Neuronal stem cell (in vitro differentiated cells): ENCODE measurements at regions not wholly inside any gene's neighbourhood (a gene's known extent, or its start where the extent isn't known, plus 50 kb on each side); places are given as distances from the start of the nearest gene placed in this dataset.

ENCODE experiments used
- DNase-seq: peaks from one replicate; pipeline ENCODE4 v3.0.0-alpha.2; 2013; ENCODE audit warnings: low spot score
- H2AFZ ChIP-seq: one replicate; pipeline ENCODE4 v1.6.1; 2013; ENCODE audit warnings: mild to moderate bottlenecking, low read length, inconsistent platforms
- H2AK5ac ChIP-seq: 2 replicates; pipeline ENCODE4 v1.6.1; 2013; ENCODE audit warnings: low read depth, mild to moderate bottlenecking, inconsistent platforms, low read length, moderate library complexity, mixed read lengths
- H2BK120ac ChIP-seq: 2 replicates; pipeline ENCODE4 v1.6.1; 2013; ENCODE audit warnings: low read depth, mild to moderate bottlenecking, inconsistent platforms, low read length, moderate library complexity, mixed read lengths
- H2BK12ac ChIP-seq: one replicate; pipeline ENCODE4 v1.6.1; 2013; ENCODE audit warnings: low read length, inconsistent platforms
- H2BK15ac ChIP-seq: 2 replicates; pipeline ENCODE4 v1.6.1; 2013; ENCODE audit warnings: mild to moderate bottlenecking, low read length, inconsistent platforms, mixed read lengths
- H2BK5ac ChIP-seq: one replicate; pipeline ENCODE4 v1.6.1; 2013; ENCODE audit warnings: inconsistent platforms, mild to moderate bottlenecking, low read length, moderate library complexity
- H3K14ac ChIP-seq: one replicate; pipeline ENCODE4 v1.6.1; 2013; ENCODE audit warnings: low read length, inconsistent platforms
- H3K18ac ChIP-seq: 2 replicates; pipeline ENCODE4 v1.6.1; 2013; ENCODE audit warnings: low read length, inconsistent platforms
- H3K23ac ChIP-seq: 2 replicates; pipeline ENCODE4 v1.6.1; 2013; ENCODE audit warnings: low read depth, mild to moderate bottlenecking, mixed read lengths, low read length, inconsistent platforms; ENCODE audit not compliant: poor library complexity
- H3K27ac ChIP-seq: replicated peaks from 3 replicates; pipeline ENCODE4 v1.5.1; 2013; ENCODE audit warnings: low read length, inconsistent platforms
- H3K27me3 ChIP-seq, 3 experiments: 2 replicates each; pipeline ENCODE4 v1.6.1; 2013; ENCODE audit warnings: low read length in 3 of 3, mild to moderate bottlenecking in 2 of 3, inconsistent platforms in 1 of 3, low read depth in 1 of 3, mixed read lengths in 1 of 3, moderate library complexity in 1 of 3; ENCODE audit not compliant: control insufficient read depth in 3 of 3, insufficient read depth in 3 of 3
- H3K36me3 ChIP-seq, 2 donors: replicated peaks in 1 of 2; 2 replicates each; pipeline ENCODE4 v1.6.1; 2013; ENCODE audit warnings: low read length in 2 of 2; ENCODE audit not compliant: control insufficient read depth in 2 of 2, insufficient read depth in 2 of 2
- H3K4ac ChIP-seq: 2 replicates; pipeline ENCODE4 v1.6.1; 2013; ENCODE audit warnings: inconsistent platforms, mild to moderate bottlenecking, low read length, moderate library complexity
- H3K4me1 ChIP-seq, 2 donors: 1 replicate in 1 of 2; 2 replicates in 1 of 2; pipeline ENCODE4 v1.6.1; 2013; ENCODE audit warnings: low read length in 2 of 2, low read depth in 1 of 2; ENCODE audit not compliant: control insufficient read depth in 2 of 2, insufficient read depth in 1 of 2
- H3K4me2 ChIP-seq: one replicate; pipeline ENCODE4 v1.6.1; 2013; ENCODE audit warnings: mild to moderate bottlenecking, low read length, inconsistent platforms; ENCODE audit not compliant: insufficient read depth, poor library complexity, severe bottlenecking
- H3K4me3 ChIP-seq, 2 donors: 2 replicates each; pipeline ENCODE4 v1.5.1; 2013; ENCODE audit warnings: low read length in 2 of 2, mild to moderate bottlenecking in 2 of 2, inconsistent platforms in 1 of 2, moderate library complexity in 1 of 2
- H3K79me1 ChIP-seq: one replicate; pipeline ENCODE4 v1.6.1; 2013; ENCODE audit warnings: low read depth, mild to moderate bottlenecking, inconsistent platforms, low read length, moderate library complexity
- H3K9ac ChIP-seq: one replicate; pipeline ENCODE4 v1.6.1; 2013; ENCODE audit warnings: mild to moderate bottlenecking, low read depth, low read length, inconsistent platforms; ENCODE audit not compliant: poor library complexity
- H3K9me3 ChIP-seq, 2 donors: replicated peaks in 1 of 2; 2 replicates each; pipeline versions ENCODE3 to v1.6.1; 2013; ENCODE audit warnings: low read length in 2 of 2, mild to moderate bottlenecking in 2 of 2, inconsistent platforms in 1 of 2, low read depth in 1 of 2, mixed read lengths in 1 of 2, moderate library complexity in 1 of 2; ENCODE audit not compliant: control insufficient read depth in 2 of 2, insufficient read depth in 1 of 2
- H4K8ac ChIP-seq: one replicate; pipeline ENCODE4 v1.6.1; 2013; ENCODE audit warnings: low read depth, mild to moderate bottlenecking, inconsistent platforms, low read length, moderate library complexity
- H4K91ac ChIP-seq: one replicate; pipeline ENCODE4 v1.6.1; 2013; ENCODE audit warnings: low read length, low read depth, mild to moderate bottlenecking, inconsistent platforms; ENCODE audit not compliant: poor library complexity
- WGBS, 2 donors: extraction: QIAGEN DNeasy Blood & Tissue Kit; methylation state at CpG; one replicate each; pipeline ENCODE4 v1.1.7; 2013; ENCODE audit warnings: missing lambda C conversion rate in 2 of 2, mixed read lengths in 1 of 2; ENCODE audit not compliant: insufficient read length in 2 of 2, insufficient replicate concordance in 1 of 2; ENCODE audit errors: extremely low coverage in 2 of 2; 5-methylcytosine and 5-hydroxymethylcytosine counted together

- Histone ChIP-seq H2BK12ac (no peak overlapping the region), H2AFZ (peak overlapping the region; percentile 35), H3K27me3 (no peaks in the 10 kb centered on the region), H4K91ac (no peak overlapping the region), H3K4me3 (no peak overlapping the region), H2BK15ac (no peak overlapping the region), H3K4me2 (no peak overlapping the region), H2AK5ac (no peak overlapping the region), H3K4ac (no peak overlapping the region), H3K9ac (no peak overlapping the region), H3K23ac (no peak overlapping the region), H3K4me1 (peaks cover 4 to 7% of the 10 kb centered on the region in 2 donors), H2BK5ac (no peak overlapping the region), H3K14ac (no peak overlapping the region), H3K36me3 (no peaks in the 10 kb centered on the region), H3K27ac (no peak overlapping the region), H3K18ac (no peak overlapping the region), H3K9me3 (peaks cover 0 to 10% of the 10 kb centered on the region in 2 donors), H2BK120ac (no peak overlapping the region), H4K8ac (no peak overlapping the region), H3K79me1 (no peaks in the 10 kb centered on the region)
- no CpG with 5 or more reads among the region's 7 CpGs for WGBS, 2 donors
- DNase-seq = no peak
Observed at GRCh38 chr11:103681855-103682254, 354.6 kb upstream of the DDI1 start.

GRCh38 chr11:103682318-103683184 lies 353.9 kb upstream of the DDI1 start:
- DNase-seq = peak; percentile 70
- no peak overlapping the region for H2BK5ac ChIP-seq
- H2BK12ac ChIP-seq = no peak overlapping the region
- H4K91ac ChIP-seq = no peak overlapping the region
- no peak overlapping the region for H4K8ac ChIP-seq
- H2AFZ ChIP-seq = peak overlapping the region; percentile 77
- no peak overlapping the region for H2BK120ac ChIP-seq
- H2BK15ac ChIP-seq = no peak overlapping the region
- no CpG with 5 or more reads among the region's 8 CpGs for WGBS, 2 donors
- no peak overlapping the region for H3K14ac ChIP-seq
- H3K4me1 ChIP-seq = peaks cover 4 to 7% of the 10 kb centered on the region in 2 donors
- H3K9me3 ChIP-seq = peaks cover 0 to 10% of the 10 kb centered on the region in 2 donors
- no peaks in the 10 kb centered on the region for H3K79me1 ChIP-seq
- H3K4ac ChIP-seq = no peak overlapping the region
- H3K18ac ChIP-seq = no peak overlapping the region
- H3K27ac ChIP-seq = no peak overlapping the region
- H3K4me3 ChIP-seq = no peak overlapping the region
- no peaks in the 10 kb centered on the region for H3K27me3 ChIP-seq
- no peak overlapping the region for H3K4me2 ChIP-seq
- H2AK5ac ChIP-seq = no peak overlapping the region
- no peak overlapping the region for H3K23ac ChIP-seq
- no peaks in the 10 kb centered on the region for H3K36me3 ChIP-seq
- H3K9ac ChIP-seq = no peak overlapping the region

DNA sequence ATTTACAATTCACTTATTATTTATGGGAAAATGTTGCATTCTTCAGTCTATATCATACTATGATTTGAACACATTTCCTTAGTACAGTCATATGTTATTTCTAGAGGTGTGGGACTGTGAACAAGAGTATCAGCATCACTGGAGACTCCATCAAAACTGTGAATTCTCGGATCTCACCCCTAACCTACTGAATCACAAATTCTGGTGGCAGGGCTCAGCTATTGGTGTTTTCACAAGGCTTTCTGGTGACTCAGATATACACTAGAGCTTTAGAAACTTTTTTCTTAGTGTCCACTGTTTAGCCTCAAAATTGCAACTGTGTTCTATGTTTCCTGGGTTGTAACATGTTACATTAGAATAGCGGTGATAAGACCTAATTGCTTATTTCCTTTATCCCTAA lies 352.9 kb upstream of the DDI1 start:
- Histone ChIP-seq H3K9me3 (peaks cover 0 to 10% of the 10 kb centered on the region in 2 donors), H2BK120ac (no peak overlapping the region), H3K4me1 (peaks cover 4 to 7% of the 10 kb centered on the region in 2 donors), H3K79me1 (no peaks in the 10 kb centered on the region), H2BK12ac (no peak overlapping the region), H2BK5ac (no peak overlapping the region), H3K23ac (no peak overlapping the region), H4K8ac (no peak overlapping the region), H4K91ac (no peak overlapping the region), H3K4me2 (no peak overlapping the region), H3K9ac (no peak overlapping the region), H3K18ac (no peak overlapping the region), H3K36me3 (no peaks in the 10 kb centered on the region), H2BK15ac (no peak overlapping the region), H3K14ac (no peak overlapping the region), H3K4me3 (no peak overlapping the region), H2AK5ac (no peak overlapping the region), H3K4ac (no peak overlapping the region), H3K27ac (no peak overlapping the region), H2AFZ (no peak overlapping the region), H3K27me3 (no peaks in the 10 kb centered on the region)
- DNase-seq = no peak
- no CpG with 5 or more reads among the region's 2 CpGs for WGBS, 2 donors

- Histone ChIP-seq H2AK5ac (no peak overlapping the region), H3K36me3 (no peaks in the 10 kb centered on the region), H3K23ac (no peak overlapping the region), H3K4ac (no peak overlapping the region), H4K8ac (no peak overlapping the region), H3K9me3 (peaks cover 0 to 13% of the 10 kb centered on the region in 2 donors), H3K4me1 (peaks cover 0 to 5% of the 10 kb centered on the region in 2 donors), H3K27me3 (no peaks in the 10 kb centered on the region), H3K9ac (no peak overlapping the region), H3K79me1 (no peaks in the 10 kb centered on the region), H2BK5ac (no peak overlapping the region), H3K27ac (no peak overlapping the region), H3K14ac (no peak overlapping the region), H2BK12ac (no peak overlapping the region), H4K91ac (no peak overlapping the region), H2BK120ac (no peak overlapping the region), H3K18ac (no peak overlapping the region), H3K4me2 (no peak overlapping the region), H2BK15ac (no peak overlapping the region), H2AFZ (peak overlapping the region; percentile 32), H3K4me3 (no peak overlapping the region)
- WGBS, 2 donors = no CpG with 5 or more reads among the region's 3 CpGs
- DNase-seq = no peak
Observed at GRCh38 chr11:103688924-103689323, 347.5 kb upstream of the DDI1 start.
